Nephron progenitor cell (in vitro differentiated cells): ENCODE measurements at regions not wholly inside any gene's neighbourhood (a gene's known extent, or its start where the extent isn't known, plus 50 kb on each side); places are given as distances from the start of the nearest gene placed in this dataset.
A peak's percentile ranks its signal among the peaks of the same experiment; 100 is the strongest.

ENCODE experiments used
- DNase-seq: peaks from one replicate; pipeline ENCODE4 v3.0.0; 2021
- H3K27ac Mint-ChIP-seq: 2 replicates; pipeline ENCODE4 v1.8.0; 2021; ENCODE audit warnings: mild to moderate bottlenecking, moderate library complexity, mixed read lengths
- H3K27me3 Mint-ChIP-seq: 2 replicates; pipeline ENCODE4 v1.8.0; 2021; ENCODE audit warnings: mild to moderate bottlenecking, low read depth, mixed read lengths; ENCODE audit not compliant: poor library complexity
- H3K36me3 Mint-ChIP-seq: 2 replicates; pipeline ENCODE4 v1.8.0; 2021; ENCODE audit warnings: low read depth, mixed read lengths
- H3K4me1 Mint-ChIP-seq: 2 replicates; pipeline ENCODE4 v1.8.0; 2021; ENCODE audit warnings: mixed read lengths
- H3K4me3 Mint-ChIP-seq: 2 replicates; pipeline ENCODE4 v1.8.0; 2021; ENCODE audit warnings: mild to moderate bottlenecking, moderate library complexity, mixed read lengths
- H3K9me3 Mint-ChIP-seq: 2 replicates; pipeline ENCODE4 v1.8.0; 2021; ENCODE audit warnings: mild to moderate bottlenecking, moderate library complexity, mixed read lengths
- TF ChIP-seq, protein P1 (sequence below): fragments of 200-600 bp; sonication (generic); IDR thresholded peaks from 2 replicates; pipeline ENCODE4 v1.5.0; 2021; ENCODE audit warnings: antibody characterized with exemption

DNA sequence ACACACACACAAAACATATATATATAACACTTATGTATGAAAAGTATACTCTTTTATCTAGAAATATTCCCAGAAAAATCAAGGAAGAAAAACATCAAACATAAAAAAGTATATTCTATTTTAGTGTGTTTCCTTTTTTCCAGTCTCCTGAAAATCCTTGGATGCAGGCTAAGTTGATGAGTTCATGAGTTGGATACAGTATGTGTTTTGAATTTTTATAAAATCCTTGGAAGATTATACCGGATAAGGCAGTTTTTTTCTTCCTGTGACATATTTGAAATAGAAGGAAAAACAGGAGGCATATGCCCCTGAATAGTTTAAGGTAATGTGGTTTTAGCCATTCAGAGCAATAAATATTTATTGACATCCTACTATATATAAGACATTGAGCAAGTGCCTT is 203.6 kb downstream of the SNX18 start:
- no peak for DNase-seq
- no peaks in the 10 kb centered on the region for H3K27me3 Mint-ChIP-seq
- H3K4me3 Mint-ChIP-seq = no peak overlapping the region
- peaks cover 11% of the 10 kb centered on the region for H3K9me3 Mint-ChIP-seq
- TF ChIP-seq, protein P1, sequence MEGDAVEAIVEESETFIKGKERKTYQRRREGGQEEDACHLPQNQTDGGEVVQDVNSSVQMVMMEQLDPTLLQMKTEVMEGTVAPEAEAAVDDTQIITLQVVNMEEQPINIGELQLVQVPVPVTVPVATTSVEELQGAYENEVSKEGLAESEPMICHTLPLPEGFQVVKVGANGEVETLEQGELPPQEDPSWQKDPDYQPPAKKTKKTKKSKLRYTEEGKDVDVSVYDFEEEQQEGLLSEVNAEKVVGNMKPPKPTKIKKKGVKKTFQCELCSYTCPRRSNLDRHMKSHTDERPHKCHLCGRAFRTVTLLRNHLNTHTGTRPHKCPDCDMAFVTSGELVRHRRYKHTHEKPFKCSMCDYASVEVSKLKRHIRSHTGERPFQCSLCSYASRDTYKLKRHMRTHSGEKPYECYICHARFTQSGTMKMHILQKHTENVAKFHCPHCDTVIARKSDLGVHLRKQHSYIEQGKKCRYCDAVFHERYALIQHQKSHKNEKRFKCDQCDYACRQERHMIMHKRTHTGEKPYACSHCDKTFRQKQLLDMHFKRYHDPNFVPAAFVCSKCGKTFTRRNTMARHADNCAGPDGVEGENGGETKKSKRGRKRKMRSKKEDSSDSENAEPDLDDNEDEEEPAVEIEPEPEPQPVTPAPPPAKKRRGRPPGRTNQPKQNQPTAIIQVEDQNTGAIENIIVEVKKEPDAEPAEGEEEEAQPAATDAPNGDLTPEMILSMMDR = no peak
- no peak overlapping the region for H3K27ac Mint-ChIP-seq
- peaks cover 28% of the 10 kb centered on the region for H3K4me1 Mint-ChIP-seq
- H3K36me3 Mint-ChIP-seq = no peaks in the 10 kb centered on the region

DNA sequence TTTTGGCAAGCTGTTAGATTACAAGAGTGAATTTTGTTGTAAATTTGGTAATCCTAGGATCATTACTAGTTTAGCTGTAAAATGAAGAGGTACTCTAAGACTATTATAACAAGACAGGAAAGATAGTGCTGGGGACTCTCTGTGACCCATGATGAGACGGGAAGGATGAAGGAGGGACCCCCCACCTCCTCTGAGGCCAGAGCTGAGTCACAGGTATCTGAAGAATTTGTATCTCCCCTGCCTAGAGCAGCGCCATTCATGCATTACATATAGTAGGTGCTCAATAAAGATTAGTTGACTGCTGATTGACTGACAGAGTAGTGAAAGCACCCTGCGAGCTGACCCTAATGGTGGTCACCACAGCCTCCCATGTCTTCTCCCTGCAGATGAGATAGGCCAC is 202.8 kb downstream of the SNX18 start:
- Mint-ChIP-seq H3K36me3 (no peaks in the 10 kb centered on the region), H3K27me3 (no peaks in the 10 kb centered on the region), H3K9me3 (peaks cover 18% of the 10 kb centered on the region), H3K4me3 (no peak overlapping the region), H3K4me1 (peaks cover 28% of the 10 kb centered on the region), H3K27ac (no peak overlapping the region)
- DNase-seq = no peak
- TF ChIP-seq, protein P1 = no peak

DNA sequence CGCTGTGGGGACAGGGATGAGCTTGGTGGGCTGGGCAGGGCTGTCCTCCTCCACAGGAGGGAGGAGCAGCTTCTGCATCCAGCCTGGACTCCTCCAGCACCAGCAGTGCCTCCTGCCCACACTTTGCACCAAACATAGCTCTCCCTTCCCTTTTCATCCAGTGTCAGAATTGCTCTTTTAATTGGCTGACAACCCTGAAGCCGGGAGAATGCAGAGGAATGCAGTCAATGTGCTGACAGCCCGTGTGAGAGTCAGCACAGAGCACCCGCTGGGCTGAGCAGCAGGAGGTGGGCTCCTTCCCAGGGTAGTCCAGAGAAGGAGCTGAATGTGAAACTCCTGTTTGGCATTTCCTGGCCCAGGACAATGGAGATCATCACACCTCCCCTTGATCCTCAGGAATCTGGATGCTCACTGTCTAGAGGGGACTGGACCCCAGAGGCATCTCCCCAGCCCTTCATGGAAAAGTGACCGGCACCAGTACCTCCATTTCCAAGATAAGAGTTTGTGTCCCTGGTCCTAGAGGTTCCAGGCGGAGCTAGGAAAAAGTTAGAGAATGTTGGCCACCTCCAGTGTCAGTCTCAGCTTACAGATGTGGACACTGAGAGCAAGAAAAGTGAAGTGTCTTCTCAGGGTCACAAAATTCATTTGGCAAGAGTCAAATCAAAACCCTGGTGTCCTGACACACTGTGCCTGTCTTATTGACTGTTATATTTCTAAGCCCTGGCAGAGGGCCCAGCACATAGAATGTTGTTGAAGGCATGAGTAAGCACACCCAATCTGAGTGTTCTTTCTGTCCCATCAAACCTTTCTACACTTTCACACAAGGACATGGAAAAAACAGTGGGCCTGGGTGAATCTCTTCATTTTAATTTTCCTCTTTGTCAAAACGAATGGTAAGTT is 202.1 kb downstream of the SNX18 start:
- Mint-ChIP-seq H3K27ac (no peak overlapping the region), H3K4me3 (no peak overlapping the region), H3K4me1 (peaks cover 28% of the 10 kb centered on the region), H3K36me3 (no peaks in the 10 kb centered on the region), H3K9me3 (peaks cover 23% of the 10 kb centered on the region), H3K27me3 (no peaks in the 10 kb centered on the region)
- TF ChIP-seq, protein P1 = no peak
- peak; percentile 36 for DNase-seq

DNA sequence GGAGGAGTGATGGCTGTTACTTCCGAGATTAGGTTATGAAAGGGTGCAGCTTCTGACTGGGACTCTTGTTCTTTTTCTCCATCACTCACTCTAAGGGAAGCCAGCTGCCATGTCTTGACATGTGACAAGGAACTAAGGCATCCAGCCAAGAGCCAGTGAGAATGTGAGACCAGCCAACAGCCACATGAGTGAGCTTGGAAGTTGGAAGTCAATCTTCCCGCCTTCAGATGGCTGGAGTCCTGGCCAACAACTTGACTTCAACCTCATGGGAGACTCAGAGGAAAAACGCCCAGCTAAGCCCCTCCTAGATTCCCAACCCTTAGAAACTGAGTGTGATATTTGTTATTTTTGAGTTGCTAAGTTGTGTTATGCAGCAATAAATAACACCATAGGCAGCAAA is 201.1 kb downstream of the SNX18 start:
- Mint-ChIP-seq H3K4me1 (peaks cover 28% of the 10 kb centered on the region), H3K27ac (no peak overlapping the region), H3K9me3 (peaks cover 29% of the 10 kb centered on the region), H3K27me3 (no peaks in the 10 kb centered on the region), H3K36me3 (no peaks in the 10 kb centered on the region), H3K4me3 (no peak overlapping the region)
- DNase-seq = no peak
- TF ChIP-seq, protein P1 = no peak

DNA sequence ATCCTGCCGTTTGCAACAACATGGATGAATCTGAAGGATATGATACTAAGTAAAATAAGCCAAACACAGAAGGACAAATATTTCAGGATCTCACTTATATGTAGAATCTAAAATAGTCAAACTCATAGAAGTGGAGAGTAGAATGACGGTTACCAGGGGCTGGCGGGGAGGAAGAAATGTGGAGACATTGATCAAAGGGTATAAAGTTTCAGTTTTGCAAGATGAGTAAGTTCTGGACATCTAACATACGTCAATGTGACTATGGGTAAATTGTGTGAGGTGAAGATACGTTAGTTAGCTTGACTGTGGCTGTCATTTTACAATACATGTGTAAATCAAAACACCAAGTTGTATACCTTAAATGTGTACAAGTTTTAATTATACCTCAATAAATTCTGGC is 200.3 kb downstream of the SNX18 start:
- H3K27me3 Mint-ChIP-seq = no peaks in the 10 kb centered on the region

More for the DNA sequence above, 200.3 kb downstream of the SNX18 start:
- Mint-ChIP-seq H3K4me1 (peaks cover 28% of the 10 kb centered on the region), H3K27ac (no peak overlapping the region), H3K9me3 (peaks cover 34% of the 10 kb centered on the region), H3K4me3 (no peak overlapping the region), H3K36me3 (no peaks in the 10 kb centered on the region)
- DNase-seq = no peak
- TF ChIP-seq, protein P1 = no peak
